ENCODE measurements at regions not wholly inside any gene's neighbourhood (a gene's known extent, or its start where the extent isn't known, plus 50 kb on each side); places are given as distances from the start of the nearest gene placed in this dataset.

- H3K4me1 ChIP-seq, result no peaks in the 10 kb centered on the region
- no peak for DNase-seq
- no peaks in the 10 kb centered on the region for H3K9me3 ChIP-seq
- no peaks in the 10 kb centered on the region for H3K27me3 ChIP-seq
- no peak overlapping the region for H3K27ac ChIP-seq
- H3K4me3 ChIP-seq, result no peak overlapping the region
- H3K9ac ChIP-seq (ENCODE audit: low read depth in 2 of 2, low read length in 2 of 2), result no peak overlapping the region
- TF ChIP-seq, protein P1, sequence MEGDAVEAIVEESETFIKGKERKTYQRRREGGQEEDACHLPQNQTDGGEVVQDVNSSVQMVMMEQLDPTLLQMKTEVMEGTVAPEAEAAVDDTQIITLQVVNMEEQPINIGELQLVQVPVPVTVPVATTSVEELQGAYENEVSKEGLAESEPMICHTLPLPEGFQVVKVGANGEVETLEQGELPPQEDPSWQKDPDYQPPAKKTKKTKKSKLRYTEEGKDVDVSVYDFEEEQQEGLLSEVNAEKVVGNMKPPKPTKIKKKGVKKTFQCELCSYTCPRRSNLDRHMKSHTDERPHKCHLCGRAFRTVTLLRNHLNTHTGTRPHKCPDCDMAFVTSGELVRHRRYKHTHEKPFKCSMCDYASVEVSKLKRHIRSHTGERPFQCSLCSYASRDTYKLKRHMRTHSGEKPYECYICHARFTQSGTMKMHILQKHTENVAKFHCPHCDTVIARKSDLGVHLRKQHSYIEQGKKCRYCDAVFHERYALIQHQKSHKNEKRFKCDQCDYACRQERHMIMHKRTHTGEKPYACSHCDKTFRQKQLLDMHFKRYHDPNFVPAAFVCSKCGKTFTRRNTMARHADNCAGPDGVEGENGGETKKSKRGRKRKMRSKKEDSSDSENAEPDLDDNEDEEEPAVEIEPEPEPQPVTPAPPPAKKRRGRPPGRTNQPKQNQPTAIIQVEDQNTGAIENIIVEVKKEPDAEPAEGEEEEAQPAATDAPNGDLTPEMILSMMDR (IDR thresholded peaks at IDR 0.05), result no peak
- intact Hi-C loops (cut with DNase I), result no loop called here
- H3K36me3 ChIP-seq, result no peaks in the 10 kb centered on the region
Measured at GRCh38 chr3:88416436-88416835, 266.7 kb downstream of the C3orf38 start.

DNA sequence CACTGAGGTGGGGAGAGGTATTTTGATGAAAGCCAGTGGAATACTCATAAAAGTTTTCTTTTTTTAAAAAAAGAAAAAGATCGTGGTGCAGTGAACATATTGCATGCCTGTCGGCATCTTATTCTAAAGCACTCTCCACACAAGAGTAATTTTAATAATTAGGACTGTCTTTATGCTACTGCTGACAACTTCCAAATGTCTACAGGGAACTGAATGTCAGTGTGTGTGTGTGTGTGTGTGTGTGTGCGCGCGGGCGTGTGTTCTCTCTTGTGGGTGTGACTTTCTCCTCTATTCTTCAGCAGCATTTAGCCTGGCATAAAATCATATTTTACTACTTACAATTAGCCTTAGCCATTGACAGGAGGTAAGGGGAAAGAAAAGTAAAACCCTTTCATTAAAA, 268.5 kb downstream of the C3orf38 start:
- TF ChIP-seq, protein P1 (IDR thresholded peaks at IDR 0.05), result no peak
- Histone ChIP-seq H3K27ac (no peak overlapping the region), H3K27me3 (no peaks in the 10 kb centered on the region), H3K4me3 (no peak overlapping the region), H3K36me3 (no peaks in the 10 kb centered on the region), H3K9ac (ENCODE audit: low read depth in 2 of 2, low read length in 2 of 2) (no peak overlapping the region), H3K4me1 (no peaks in the 10 kb centered on the region), H3K9me3 (no peaks in the 10 kb centered on the region)
- intact Hi-C loops (cut with DNase I), result no loop called here
- no peak for DNase-seq

DNA sequence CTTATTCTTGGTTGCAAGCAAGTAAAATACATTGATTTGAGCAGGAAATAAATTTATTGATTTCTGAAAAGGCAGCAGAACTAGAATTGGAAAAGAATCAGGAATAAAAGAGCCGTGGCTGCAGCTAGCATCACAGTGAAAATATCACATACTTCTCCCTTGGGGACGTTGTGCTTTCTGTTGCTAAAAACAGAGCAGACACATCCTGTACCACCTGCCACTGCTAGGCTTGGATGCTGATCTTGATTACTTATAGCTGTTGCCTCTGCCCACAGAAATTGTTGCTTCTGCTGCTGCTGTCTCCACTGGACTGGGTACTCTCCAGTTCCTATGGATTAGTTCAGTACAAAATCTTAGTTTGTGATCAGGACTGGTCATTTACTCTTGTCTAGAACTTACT, 283.8 kb downstream of the C3orf38 start:
- no peaks in the 10 kb centered on the region for H3K4me1 ChIP-seq
- no peak overlapping the region for H3K9ac ChIP-seq (ENCODE audit: low read depth in 2 of 2, low read length in 2 of 2)
- no peaks in the 10 kb centered on the region for H3K36me3 ChIP-seq
- no peak overlapping the region for H3K27ac ChIP-seq
- no peaks in the 10 kb centered on the region for H3K9me3 ChIP-seq
- TF ChIP-seq, protein P1 (IDR thresholded peaks at IDR 0.05), result no peak
- H3K27me3 ChIP-seq, result no peaks in the 10 kb centered on the region
- no peak overlapping the region for H3K4me3 ChIP-seq
- intact Hi-C loops (cut with DNase I), result no loop called here
- no peak for DNase-seq

DNA sequence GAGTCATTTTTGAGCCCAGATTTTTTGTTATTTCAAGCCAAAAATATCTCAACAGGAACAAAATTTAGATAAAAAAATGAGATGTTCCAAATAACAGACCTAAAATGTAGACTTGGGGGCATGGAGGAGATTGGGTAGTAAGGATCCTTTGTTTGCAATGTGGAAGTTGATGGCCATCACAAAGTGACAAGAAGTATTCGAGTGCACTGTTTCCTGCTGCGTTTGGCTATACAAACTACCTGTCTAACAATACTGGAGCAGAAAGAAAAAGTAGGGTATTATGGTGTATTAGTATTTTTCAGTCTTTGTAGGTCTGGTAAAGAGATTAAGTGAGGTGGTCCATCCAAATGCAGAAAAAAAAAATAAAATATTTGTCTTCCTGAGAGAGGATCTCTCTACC, 284.2 kb downstream of the C3orf38 start:
- Histone ChIP-seq H3K9me3 (no peaks in the 10 kb centered on the region), H3K4me3 (no peak overlapping the region), H3K36me3 (no peaks in the 10 kb centered on the region), H3K27ac (no peak overlapping the region), H3K4me1 (no peaks in the 10 kb centered on the region), H3K27me3 (no peaks in the 10 kb centered on the region), H3K9ac (ENCODE audit: low read depth in 2 of 2, low read length in 2 of 2) (no peak overlapping the region)
- intact Hi-C loops (cut with DNase I), result no loop called here
- DNase-seq, result no peak
- TF ChIP-seq, protein P1 (IDR thresholded peaks at IDR 0.05), result no peak

- H3K4me3 ChIP-seq, result no peak overlapping the region
- intact Hi-C loops (cut with DNase I), result no loop called here
- no peaks in the 10 kb centered on the region for H3K27me3 ChIP-seq
- DNase-seq, result no peak
- TF ChIP-seq, protein P1 (IDR thresholded peaks at IDR 0.05), result no peak
- H3K9ac ChIP-seq (ENCODE audit: low read depth in 2 of 2, low read length in 2 of 2), result no peak overlapping the region
- H3K9me3 ChIP-seq, result no peaks in the 10 kb centered on the region
- H3K4me1 ChIP-seq, result no peaks in the 10 kb centered on the region
- H3K36me3 ChIP-seq, result no peaks in the 10 kb centered on the region
- H3K27ac ChIP-seq, result no peak overlapping the region
Measured at GRCh38 chr3:88440701-88441100, 290.9 kb downstream of the C3orf38 start.

DNA sequence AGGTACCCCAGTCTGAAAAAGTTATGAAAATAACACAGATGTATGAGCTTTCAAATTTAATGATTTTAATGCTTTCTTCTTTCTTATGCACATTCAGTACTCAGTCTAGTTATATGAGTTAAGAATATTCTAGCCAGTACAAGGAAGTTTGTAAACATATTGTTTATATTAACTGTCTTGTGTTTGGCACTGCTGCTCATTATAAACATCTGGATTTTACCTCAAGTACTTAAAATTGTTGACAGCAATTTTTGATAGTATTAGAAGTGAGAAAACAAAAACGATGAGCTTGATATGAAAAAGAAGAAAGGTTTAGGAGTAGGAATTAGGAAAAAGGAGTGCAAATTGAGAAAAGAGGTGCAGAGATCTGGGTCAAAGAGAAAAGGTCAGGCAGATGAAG, 293.3 kb downstream of the C3orf38 start:
- Histone ChIP-seq H3K4me1 (no peaks in the 10 kb centered on the region), H3K4me3 (no peak overlapping the region), H3K27ac (no peak overlapping the region), H3K27me3 (no peaks in the 10 kb centered on the region), H3K9ac (ENCODE audit: low read depth in 2 of 2, low read length in 2 of 2) (no peak overlapping the region), H3K9me3 (no peaks in the 10 kb centered on the region), H3K36me3 (no peaks in the 10 kb centered on the region)
- intact Hi-C loops (cut with DNase I), result no loop called here
- DNase-seq, result no peak
- TF ChIP-seq, protein P1 (IDR thresholded peaks at IDR 0.05), result no peak
